A549 (cell line): ENCODE measurements at regions not wholly inside any gene's neighbourhood (a gene's known extent, or its start where the extent isn't known, plus 50 kb on each side); places are given as distances from the start of the nearest gene placed in this dataset.

Experiments
- CTCF ChIP-seq: fragments of >200 bp; sonication (Bioruptor Twin); formaldehyde crosslinking; IDR thresholded peaks from 3 replicates; pipeline ENCODE4 v1.5.1; 2016
- ELK1 ChIP-seq: fragments of 150-350 bp; IDR thresholded peaks from 2 replicates; pipeline ENCODE4 v1.6.1; 2014; ENCODE audit warnings: low read depth, mild to moderate bottlenecking, low read length
- HDAC2 ChIP-seq: fragments of 200-600 bp; sonication (generic); IDR thresholded peaks from 2 replicates; pipeline ENCODE4 v1.6.1; 2016
- MAX ChIP-seq: IDR thresholded peaks from 2 replicates; pipeline ENCODE4 v1.6.1; 2012
- MYC ChIP-seq: IDR thresholded peaks from 2 replicates; pipeline ENCODE4 v1.6.1; 2012; ENCODE audit warnings: mild to moderate bottlenecking, inconsistent platforms, low read length, improper control_type of control experiment, borderline replicate concordance
- NR3C1 ChIP-seq: fragments of >200 bp; sonication (Bioruptor Twin); formaldehyde crosslinking; IDR thresholded peaks from 3 replicates; pipeline ENCODE4 v1.6.1; 2017
- POLR2A ChIP-seq: IDR thresholded peaks from 2 replicates; pipeline ENCODE4 v1.6.1; 2012; ENCODE audit warnings: mild to moderate bottlenecking, low read length
- POLR2AphosphoS2 ChIP-seq: conservative IDR thresholded peaks from 2 replicates; pipeline ENCODE4 v1.6.1; 2012; ENCODE audit warnings: low read length, improper control_type of control experiment, inconsistent platforms
- RFX5 ChIP-seq: fragments of 450-650 bp; IDR thresholded peaks from 2 replicates; pipeline ENCODE4 v1.7.1; 2014; ENCODE audit warnings: antibody characterized with exemption, mild to moderate bottlenecking, moderate library complexity
- USF2 ChIP-seq: fragments of 450-650 bp; IDR thresholded peaks from 2 replicates; pipeline ENCODE4 v1.6.1; 2014; ENCODE audit warnings: antibody characterized with exemption

- no peak for TF ChIP-seq CTCF
- no peak for TF ChIP-seq POLR2A
- no peak for TF ChIP-seq MYC
- no peak for TF ChIP-seq POLR2AphosphoS2
- TF ChIP-seq USF2, result no peak
- no peak for TF ChIP-seq RFX5
- TF ChIP-seq NR3C1, result no peak
- TF ChIP-seq ELK1, result no peak
- no peak for TF ChIP-seq MAX
- TF ChIP-seq HDAC2, result no peak
Measured at GRCh38 chr5:5542654-5543053, 120.2 kb downstream of the ICE1 start.
